ENCODE measurements at regions not wholly inside any gene's neighbourhood (a gene's known extent, or its start where the extent isn't known, plus 50 kb on each side); places are given as distances from the start of the nearest gene placed in this dataset.
"Not testable (repeated sequence)": the region's sequence is repeated elsewhere in the genome, so short reads cannot be mapped to it uniquely, and the experiment has no call there.

DNA sequence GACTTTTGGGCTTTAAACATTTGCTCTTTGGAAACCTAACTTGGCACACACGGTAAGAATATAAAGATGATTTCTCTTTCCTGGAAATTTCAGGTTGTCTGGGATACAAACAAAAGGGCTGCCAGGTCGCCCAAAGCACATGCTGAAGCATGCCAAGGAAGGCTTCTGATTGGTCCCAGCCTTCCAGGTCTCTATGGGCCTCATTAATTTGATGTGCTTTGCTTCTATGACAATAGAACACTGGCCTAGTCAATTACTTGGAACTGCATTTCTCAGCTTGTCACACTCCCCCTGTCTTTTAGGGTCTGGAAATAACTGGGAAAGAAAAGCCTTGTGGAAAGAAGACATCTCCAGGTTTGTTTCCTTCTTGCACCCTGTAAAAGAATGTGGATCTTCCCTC lies 228.9 kb downstream of the ADCYAP1 start:
- DNase-seq (ENCODE audit: low spot score): no peak

DNA sequence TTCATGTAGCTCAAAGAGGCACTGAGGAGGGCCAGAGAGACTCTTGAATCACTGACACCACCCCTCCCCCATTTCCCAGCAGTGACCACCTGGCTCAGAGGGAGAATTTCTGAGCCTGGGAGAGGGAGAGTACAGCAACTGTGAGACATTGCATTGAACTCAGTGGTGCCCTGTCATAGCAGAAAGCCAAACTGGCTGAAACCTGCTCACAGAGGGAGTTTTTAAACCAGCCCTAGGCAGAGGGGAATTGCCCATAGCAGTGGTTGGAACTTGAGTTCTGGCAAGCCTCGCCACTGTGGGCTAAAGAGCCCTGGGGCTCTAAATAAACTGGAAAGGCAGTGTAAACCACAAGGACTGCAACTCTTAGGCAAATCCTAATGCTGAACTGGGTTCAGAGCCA lies 243.1 kb downstream of the ADCYAP1 start:
- no peak for DNase-seq (ENCODE audit: low spot score)

DNA sequence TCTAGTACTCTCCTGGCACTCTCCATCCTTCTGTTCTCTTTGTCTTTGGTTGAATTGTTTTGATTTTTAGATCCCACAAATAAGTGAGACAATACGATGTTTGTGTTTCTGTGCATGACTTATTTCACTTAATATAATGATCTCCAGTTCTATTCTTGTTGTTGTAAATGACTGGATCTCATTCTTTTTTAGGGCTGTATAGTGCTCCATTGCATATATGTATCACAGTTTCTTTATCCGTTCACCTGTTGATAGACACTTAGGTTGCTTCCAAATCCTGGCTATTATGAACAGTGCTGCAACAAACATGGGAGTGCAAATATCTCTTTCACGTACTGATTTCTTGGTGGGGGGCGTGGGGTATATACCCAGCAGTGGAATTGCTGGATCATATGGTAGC lies 245.0 kb downstream of the ADCYAP1 start:
- DNase-seq (ENCODE audit: low spot score): no peak

DNA sequence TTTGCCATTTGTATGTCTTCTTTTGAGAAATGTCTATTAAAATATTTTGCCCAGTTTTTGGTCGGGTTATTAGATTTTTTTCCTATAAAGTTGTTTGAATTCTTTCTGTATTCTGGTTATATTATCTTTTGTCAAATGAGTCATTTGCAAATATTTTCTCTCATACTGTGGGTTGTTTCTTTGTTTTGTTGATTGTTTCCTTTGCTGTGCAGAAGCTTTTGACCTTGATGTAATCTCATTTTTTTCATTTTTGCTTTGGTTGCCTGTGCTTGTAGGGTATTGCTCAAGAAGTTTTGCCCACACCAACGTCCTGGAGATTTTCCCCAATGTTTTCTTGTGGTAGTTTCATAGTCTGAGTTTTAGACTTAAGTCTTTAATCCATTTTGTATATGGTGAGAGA lies 245.7 kb downstream of the ADCYAP1 start:
- DNase-seq (ENCODE audit: low spot score): no peak

DNA sequence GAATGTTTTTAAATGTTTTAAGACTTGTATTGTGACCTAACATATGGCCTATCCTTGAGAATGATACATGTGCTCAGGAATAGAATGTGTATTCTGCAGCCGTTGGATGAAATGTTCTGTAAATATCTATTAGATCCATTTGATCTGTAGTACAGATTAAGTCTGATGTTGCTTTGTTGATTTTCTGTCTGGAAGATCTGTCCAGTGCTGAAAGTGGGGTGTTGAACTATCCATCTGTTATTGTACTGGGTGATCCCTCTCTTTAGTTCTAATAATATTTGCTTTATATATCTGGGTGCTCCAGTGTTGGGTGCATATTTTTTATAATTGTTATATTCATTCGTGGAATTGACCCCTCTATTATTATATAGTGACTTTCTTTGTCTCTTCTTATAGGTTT lies 248.3 kb downstream of the ADCYAP1 start:
- DNase-seq (ENCODE audit: low spot score): not testable (repeated sequence)

DNA sequence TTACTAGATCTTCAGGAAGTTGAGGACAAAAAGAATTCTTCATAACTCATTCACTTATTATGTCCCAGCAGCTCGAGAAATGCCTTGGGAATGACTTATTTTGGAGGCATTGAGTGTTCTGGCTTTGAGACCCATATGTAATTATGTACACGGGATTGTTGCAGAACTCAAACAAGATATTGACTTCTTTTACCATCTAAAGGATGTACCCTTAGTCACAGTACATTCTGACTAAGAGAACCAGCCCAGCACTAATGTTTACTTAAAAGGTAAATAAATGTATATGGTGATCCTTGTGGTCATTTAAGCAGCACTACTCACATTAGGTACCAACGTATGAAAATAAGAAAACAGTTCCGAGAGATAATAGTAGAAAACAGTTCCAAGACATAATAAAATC lies 268.9 kb downstream of the ADCYAP1 start:
- DNase-seq (ENCODE audit: low spot score): no peak

DNA sequence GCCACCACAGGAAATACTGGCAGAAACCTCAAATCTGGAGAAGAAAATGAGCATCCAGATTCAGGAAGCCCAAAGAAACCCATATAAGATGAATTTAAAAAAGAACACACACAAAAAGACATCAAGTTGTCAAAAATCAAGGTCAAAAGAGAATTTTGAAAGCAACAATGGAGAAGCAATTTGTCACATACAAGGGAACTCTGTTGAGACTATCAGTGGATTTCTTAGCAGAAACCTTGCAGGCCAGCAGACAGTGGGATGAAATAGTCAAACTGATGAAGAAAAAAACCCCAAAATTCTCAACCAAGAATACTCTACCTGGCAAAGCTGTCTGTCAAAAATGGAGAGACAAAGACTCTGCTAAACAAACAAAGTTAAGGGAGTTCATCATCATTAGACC lies 272.6 kb downstream of the ADCYAP1 start:
- no peak for DNase-seq (ENCODE audit: low spot score)

DNA sequence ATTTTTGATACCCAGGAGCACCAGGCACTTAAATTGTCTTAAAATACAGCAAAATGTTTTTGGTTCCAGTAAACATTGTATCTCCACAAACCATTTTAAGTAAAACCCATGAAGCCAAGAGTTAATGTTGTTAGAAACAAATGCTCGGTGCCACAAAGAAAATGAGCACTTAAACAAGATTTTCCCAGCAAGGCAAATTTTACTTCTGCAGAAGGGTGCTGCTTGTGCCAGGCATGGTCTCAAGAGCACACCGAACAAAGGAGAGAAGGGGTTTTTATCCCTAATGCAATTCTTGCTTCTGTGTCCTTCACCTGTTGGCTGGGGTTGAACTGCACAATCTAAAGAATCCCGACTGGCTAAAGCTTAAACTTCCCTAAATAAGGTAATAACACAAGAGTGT lies 286.7 kb downstream of the ADCYAP1 start:
- DNase-seq (ENCODE audit: low spot score): no peak

DNA sequence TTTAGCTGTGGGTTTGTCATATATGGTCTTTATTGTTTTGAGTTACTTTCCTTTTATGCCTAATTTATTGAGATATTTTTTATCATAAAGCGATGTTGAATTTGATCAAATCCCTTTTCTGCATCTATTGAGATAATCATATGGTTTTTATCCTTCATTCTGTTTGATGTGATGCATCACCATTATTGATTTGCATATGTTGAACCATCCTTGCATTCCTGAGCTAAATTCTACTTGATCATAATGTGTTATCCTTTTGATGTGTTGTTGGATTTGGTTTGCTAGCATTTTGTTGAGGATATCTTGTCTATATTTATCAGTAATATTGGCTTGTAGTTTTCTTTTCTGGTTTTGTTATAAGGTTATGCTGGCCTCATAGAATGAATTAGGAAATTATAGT lies 308.5 kb downstream of the ADCYAP1 start:
- DNase-seq (ENCODE audit: low spot score): no peak

DNA sequence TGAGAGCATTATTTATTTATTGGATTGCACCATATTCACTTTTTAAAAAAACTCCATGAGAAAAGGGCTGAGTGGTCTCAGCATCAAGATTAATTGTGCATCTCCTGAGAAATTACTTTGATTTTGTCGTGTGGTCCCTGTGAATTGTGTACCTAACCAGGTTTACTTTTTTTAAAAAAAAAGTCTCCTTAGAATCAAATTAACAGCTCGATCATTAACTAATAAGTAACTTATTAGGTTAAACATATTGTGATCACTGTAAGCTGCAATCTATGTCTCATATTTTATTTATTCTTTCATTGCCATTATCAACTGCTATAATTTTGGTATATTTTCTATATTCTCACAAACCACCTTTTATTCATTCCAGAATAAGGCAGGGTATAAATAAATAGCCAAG lies 318.2 kb downstream of the ADCYAP1 start:
- DNase-seq (ENCODE audit: low spot score): no peak

DNA sequence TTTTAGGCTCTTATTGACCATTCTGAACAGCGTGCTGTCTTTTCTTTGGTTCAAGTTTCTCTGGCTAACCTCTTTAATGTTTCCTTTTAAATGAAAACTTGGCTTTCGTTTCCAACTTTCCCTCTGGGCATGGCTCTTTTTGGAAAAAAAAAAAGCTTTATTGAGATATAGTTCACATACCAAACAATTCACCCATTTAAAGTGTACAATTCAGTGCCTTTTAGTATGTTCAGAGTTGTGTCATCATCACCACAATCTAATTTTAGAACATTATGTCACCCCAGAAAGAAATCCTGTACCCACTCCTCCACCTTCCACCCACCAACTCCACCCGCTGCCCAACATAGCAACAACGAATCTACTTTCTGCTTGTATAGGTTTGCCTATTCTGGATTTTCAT lies 322.4 kb downstream of the ADCYAP1 start:
- DNase-seq (ENCODE audit: low spot score): no peak

DNA sequence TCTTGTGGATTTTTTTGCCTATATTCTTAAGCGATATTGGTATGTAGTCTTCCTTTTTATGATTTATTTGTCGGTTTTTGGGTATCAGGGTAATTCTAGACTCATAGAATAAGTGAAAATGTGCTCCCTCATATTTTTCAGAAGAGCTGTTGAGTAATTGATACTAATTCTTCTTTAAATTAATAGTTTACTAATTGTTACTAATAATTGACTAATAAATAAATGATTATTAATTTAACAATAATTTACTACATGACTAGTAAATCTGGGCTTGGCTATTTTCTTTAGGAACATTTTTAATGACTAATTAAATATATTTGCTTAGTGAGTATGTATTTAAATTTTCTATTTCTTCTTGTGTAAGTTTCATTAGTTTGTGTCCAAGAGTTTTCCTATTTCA lies 325.0 kb downstream of the ADCYAP1 start:
- DNase-seq (ENCODE audit: low spot score): no peak

DNA sequence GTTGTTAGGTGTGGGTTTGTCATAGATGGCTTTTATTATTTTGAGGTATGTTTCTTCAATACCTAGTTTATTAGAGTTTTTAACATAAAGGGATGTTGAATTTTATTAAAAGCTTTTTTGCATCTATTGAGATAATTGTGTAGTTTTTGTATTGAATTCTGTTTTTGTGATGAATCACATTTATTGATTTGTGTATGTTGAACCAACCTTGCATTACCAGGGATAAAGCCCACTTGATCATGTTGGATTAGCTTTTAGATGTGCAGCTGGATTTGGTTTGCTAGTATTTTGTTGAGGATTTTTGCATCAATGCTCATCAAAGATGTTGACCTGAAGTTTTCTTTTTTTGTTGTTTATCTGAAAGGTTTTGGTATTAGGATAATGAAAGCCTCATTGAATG lies 328.2 kb downstream of the ADCYAP1 start:
- DNase-seq (ENCODE audit: low spot score): no peak

DNA sequence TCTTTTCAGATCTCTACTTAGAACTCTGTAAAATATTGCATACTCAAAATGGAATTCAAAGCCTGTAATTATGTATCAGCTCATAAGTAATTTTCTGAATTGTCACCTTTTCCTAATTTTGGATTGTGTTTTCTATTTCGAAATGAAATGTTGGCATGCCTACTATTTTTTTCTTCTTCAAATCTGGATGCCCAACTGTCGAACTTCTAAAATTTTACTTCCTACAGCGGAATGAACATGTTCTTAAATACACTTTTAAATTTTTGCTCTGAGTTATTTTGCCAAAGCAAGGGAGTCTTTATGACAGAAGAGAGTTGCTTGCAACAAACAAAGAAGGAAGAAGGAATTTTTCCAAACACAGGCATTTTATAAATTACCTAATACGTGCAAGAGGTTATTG lies 336.0 kb downstream of the ADCYAP1 start:
- DNase-seq (ENCODE audit: low spot score): no peak

DNA sequence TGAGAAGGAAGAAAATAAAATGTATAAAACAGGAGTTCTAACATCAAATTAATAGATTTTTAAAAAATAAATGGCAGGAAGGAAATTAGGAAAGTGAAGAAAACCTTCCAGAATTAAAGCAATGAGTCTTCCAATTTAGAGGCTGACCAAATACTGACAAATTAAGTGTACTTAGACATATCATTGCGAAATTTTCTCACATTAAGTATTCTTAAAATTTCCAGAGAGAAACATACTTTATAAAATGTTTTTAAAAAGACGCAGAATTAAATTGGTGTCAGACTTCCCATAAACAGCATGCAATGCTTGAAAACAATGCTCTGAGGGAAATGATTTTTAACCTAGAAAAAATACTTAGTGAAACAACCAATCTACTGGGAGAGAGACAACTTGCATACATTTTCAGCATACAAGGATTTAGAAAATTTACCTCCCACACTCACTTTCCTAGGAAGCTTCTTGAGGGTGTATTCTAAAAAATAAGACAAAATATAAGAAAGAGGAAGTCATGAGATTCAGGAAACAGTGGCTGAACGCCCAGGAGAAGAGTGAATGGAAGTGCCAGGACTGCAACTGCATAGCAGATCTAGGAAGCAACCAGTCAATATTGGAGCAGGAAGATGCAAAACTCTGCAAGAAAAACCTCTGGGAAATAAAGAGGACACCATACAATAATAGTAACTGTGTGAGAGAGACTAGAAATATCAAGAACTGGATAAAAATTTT lies 339.9 kb downstream of the ADCYAP1 start:
- no peak for DNase-seq (ENCODE audit: low spot score)

DNA sequence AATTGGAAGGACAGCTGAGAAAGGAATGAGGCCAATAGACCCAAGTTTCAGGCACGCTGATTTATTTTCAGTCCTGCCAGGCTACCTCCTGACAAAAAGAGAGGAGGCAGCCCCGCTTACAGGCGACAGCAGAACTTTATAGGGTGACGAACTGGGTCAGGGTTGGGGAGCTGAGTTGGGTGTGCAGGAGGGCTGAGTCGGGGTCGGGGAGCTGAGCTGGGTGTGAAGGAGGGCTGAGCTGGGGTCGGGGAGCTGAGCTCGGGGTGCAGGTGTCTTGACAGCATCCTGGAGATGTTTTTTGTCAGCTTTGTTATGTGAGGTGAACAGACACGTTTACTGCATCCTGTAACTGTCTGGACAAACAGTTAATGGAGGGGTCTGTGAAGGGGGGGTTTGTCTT lies 342.2 kb downstream of the ADCYAP1 start:
- no peak for DNase-seq (ENCODE audit: low spot score)

DNA sequence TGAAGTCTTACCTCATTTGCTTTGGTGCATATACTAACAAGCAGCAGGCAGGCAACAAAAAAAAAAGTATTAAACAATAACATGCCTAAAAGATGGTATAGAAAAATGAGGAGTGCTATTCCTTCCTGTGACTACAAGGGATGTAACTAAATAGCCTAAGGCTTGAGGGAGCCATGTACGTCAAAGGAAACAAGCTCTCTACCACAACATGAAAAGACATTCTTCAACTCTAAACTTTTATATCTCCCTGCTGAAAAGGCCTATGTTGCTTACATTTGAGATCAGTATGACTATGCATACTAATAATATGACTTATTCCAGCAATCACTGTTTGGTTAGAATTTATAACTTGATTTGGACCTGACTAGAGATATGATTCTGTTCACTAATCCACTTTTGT lies 347.9 kb downstream of the ADCYAP1 start:
- DNase-seq (ENCODE audit: low spot score): no peak

DNA sequence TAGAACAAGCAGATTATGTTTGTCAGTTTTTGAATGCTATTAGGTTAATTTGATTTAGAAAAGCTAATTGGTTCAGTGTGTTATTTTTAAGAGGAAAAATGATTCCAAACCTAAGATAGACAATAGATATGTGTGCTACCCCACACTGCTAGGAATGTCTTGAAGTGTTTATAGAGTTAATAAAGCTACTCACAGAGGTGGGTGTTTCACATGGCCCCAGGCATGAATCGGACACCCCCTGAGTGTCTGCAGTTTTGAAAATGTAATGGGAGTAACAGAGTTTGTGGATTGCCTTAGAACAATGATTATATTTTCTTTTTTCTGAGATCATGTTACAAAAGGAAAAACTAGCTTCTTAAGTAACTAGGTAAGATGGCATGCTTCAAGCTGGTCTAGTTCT lies 348.3 kb downstream of the ADCYAP1 start:
- no peak for DNase-seq (ENCODE audit: low spot score)

DNA sequence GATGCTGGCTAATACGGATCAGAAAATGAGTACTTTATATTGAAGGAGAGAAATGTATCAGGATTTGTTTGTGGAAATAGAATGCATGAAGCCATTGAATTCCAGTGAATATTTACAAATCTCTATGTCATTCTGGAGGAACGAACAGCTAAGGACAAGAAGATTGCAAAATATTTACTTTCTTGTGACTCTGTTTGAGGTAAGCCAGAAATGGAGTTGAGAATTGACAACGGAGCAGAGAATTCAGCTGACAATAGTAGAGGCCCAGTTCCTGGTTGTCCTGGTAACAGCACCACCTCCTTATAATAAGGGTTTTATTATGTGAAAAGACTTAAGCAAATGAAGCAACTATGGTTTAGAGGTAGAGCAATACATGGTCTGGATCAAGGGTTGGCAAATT lies 349.2 kb downstream of the ADCYAP1 start:
- no peak for DNase-seq (ENCODE audit: low spot score)

DNA sequence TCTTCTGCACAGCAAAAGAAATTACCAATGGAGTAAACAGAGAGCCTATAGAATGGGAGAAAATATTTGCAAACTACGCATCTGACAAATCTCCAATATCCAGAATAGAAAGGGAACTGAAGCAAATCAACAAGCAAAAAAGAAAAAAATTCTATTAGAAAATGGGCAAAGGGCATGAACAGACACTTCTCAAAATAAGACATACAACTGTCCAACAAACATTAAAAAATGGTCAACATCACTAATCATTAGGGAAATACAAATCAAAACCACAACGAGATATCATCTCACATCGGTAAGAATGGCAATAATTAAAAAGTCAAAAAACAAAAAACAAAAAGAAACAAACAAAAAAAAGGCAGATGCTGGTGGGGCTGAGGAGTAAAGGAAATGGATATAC lies 356.4 kb downstream of the ADCYAP1 start:
- DNase-seq (ENCODE audit: low spot score): no peak

DNA sequence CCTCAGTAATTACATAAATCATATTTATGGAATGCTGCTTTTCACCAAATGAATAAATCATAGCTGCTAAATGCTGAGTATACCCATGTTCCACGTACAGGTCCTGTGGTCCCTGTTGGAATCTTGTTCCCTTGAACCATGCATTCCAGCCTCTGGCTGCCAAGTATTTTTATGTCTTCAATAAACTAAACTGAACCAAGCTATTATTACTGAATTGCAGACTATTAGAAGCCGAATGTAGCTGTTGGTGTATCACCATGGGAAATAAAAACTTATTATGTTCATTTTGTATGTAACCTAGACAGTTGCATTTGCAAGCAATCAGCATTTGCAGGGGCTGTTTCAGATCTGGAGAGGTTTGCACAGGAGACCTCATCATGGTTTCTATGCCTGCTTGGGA lies 362.4 kb downstream of the ADCYAP1 start:
- no peak for DNase-seq (ENCODE audit: low spot score)

DNA sequence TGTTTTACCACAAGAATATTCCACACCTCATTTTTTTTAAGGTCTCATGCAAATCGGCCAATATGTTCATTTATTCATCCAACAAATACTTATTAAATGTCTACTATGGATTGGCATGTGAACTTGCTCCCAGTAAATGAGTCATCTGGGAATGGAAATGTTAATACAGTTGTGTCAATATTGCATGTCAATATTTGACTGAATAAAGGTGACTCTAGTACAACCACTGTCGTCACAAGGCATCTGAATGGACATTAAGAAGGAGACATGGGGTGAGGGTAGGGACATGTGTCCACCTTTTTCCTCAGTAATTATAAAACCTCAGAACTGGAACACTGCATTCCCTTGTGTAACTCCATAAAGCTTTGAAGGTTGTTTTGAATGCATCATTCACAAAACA lies 365.4 kb downstream of the ADCYAP1 start:
- no peak for DNase-seq (ENCODE audit: low spot score)

DNA sequence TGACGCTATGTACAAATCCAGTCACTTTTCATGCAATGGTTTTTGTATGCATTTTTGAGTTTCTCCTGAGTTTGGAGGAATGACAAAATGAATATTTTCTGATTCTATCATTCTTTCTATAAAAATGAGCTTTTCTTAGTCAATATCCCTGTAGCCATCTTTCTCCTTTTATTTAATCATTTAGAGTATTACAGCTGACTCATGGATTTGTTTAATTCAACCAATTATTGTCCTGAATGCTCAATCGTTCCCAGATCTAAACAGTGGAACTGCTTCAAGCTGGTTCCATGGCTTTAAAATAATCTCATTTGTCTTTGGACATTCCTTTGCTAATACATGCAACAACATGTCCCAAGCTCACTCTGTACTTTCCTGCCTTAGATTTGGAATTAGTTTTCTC lies 368.8 kb downstream of the ADCYAP1 start:
- no peak for DNase-seq (ENCODE audit: low spot score)

DNA sequence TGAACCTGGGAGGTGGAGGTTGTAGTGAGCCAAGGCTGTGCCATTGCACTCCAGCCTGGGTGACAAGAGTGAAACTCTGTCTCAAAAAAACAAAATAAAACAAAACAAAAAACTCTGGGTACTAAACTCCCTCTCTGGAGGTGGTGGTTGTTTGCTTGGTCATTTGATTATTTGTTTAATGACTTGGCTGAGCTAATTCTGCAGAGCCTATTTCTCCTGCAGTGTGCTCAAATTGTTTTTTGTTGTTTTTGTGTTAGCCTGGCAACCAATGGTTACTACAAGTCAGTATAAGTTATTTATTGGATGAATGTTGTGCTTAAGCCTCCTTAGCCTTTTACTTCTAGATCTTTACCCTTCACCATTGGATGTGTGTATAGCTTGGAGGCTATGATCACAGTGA lies 387.5 kb downstream of the ADCYAP1 start:
- no peak for DNase-seq (ENCODE audit: low spot score)

DNA sequence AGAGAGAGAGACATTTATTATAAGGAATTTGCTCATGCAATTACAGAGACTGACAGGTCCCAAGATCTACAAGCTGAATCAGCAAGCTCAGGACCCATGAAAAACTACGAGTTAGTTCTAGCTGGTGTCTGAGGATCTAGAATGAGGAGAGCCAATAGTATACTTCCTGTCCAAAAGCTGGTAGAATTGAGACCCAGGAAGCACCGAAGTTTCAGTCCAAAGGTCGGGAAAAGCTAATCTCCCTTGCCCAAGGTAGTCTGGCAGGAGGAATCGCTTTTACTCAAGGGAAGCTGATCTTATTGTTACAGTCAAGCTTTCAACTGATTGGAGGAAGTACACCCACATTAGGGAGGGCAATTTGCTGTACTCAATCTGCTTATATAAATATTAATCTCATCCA lies 389.6 kb downstream of the ADCYAP1 start:
- no peak for DNase-seq (ENCODE audit: low spot score)
